BE2C (cell line): ENCODE measurements at regions not wholly inside any gene's neighbourhood (a gene's known extent, or its start where the extent isn't known, plus 50 kb on each side); places are given as distances from the start of the nearest gene placed in this dataset.

ENCODE experiments used
- DNase-seq: peaks from one replicate; pipeline ENCODE4 v3.0.0-alpha.2; 2020
- H3K27me3 ChIP-seq: fragments of 250-450 bp; sonication (Bioruptor Pico); 2 replicates; pipeline ENCODE4 v1.5.1; 2020; ENCODE audit warnings: mild to moderate bottlenecking
- H3K36me3 ChIP-seq: fragments of 250-450 bp; sonication (Bioruptor Pico); 2 replicates; pipeline ENCODE4 v1.5.1; 2020; ENCODE audit warnings: mild to moderate bottlenecking
- H3K4me1 ChIP-seq: fragments of 250-450 bp; sonication (Bioruptor Pico); 2 replicates; pipeline ENCODE4 v1.5.1; 2020
- H3K4me3 ChIP-seq: 2 replicates; pipeline ENCODE4 v1.5.1; 2011; ENCODE audit warnings: low read depth, low read length
- H3K9me3 ChIP-seq: fragments of 250-450 bp; sonication (Bioruptor Pico); 2 replicates; pipeline ENCODE4 v1.5.1; 2020
- CTCF ChIP-seq: IDR thresholded peaks from 2 replicates; pipeline ENCODE4 v1.5.1; 2012; ENCODE audit warnings: mild to moderate bottlenecking, low read depth, low read length

GRCh38 chr1:234554218-234554697 lies 55.7 kb downstream of the IRF2BP2 start:
- no peak for DNase-seq
- Histone ChIP-seq H3K36me3 (no peaks in the 10 kb centered on the region), H3K9me3 (no peaks in the 10 kb centered on the region), H3K4me1 (peaks cover 31% of the 10 kb centered on the region), H3K4me3 (no peak overlapping the region), H3K27me3 (no peaks in the 10 kb centered on the region)
- TF ChIP-seq CTCF: no peak

- no peak for TF ChIP-seq CTCF
- H3K36me3 ChIP-seq: no peaks in the 10 kb centered on the region
- no peaks in the 10 kb centered on the region for H3K27me3 ChIP-seq
- peak; percentile 82 for DNase-seq
- no peaks in the 10 kb centered on the region for H3K9me3 ChIP-seq
- H3K4me1 ChIP-seq: peaks cover 31% of the 10 kb centered on the region
- no peak overlapping the region for H3K4me3 ChIP-seq
Measured at GRCh38 chr1:234553240-234554188, 56.5 kb downstream of the IRF2BP2 start.

- no peaks in the 10 kb centered on the region for H3K9me3 ChIP-seq
- no peak for DNase-seq
- H3K4me3 ChIP-seq: no peak overlapping the region
- H3K36me3 ChIP-seq: no peaks in the 10 kb centered on the region
- H3K27me3 ChIP-seq: no peaks in the 10 kb centered on the region
- no peak for TF ChIP-seq CTCF
- peaks cover 33% of the 10 kb centered on the region for H3K4me1 ChIP-seq
Measured at GRCh38 chr1:234551032-234551378, 59.0 kb downstream of the IRF2BP2 start.

- no peaks in the 10 kb centered on the region for H3K27me3 ChIP-seq
- H3K4me1 ChIP-seq: peaks cover 36% of the 10 kb centered on the region
- no peak overlapping the region for H3K4me3 ChIP-seq
- no peak for TF ChIP-seq CTCF
- no peaks in the 10 kb centered on the region for H3K36me3 ChIP-seq
- H3K9me3 ChIP-seq: no peaks in the 10 kb centered on the region
- DNase-seq: no peak
Measured at GRCh38 chr1:234550341-234551031, 59.5 kb downstream of the IRF2BP2 start.

GRCh38 chr1:234549447-234550021 lies 60.4 kb downstream of the IRF2BP2 start:
- no peaks in the 10 kb centered on the region for H3K9me3 ChIP-seq
- H3K4me1 ChIP-seq: peaks cover 36% of the 10 kb centered on the region
- H3K36me3 ChIP-seq: no peaks in the 10 kb centered on the region
- H3K4me3 ChIP-seq: no peak overlapping the region
- no peak for TF ChIP-seq CTCF
- H3K27me3 ChIP-seq: no peaks in the 10 kb centered on the region
- no peak for DNase-seq
